Mesothelial cell of epicardium (in vitro differentiated cells): ENCODE measurements at regions not wholly inside any gene's neighbourhood (a gene's known extent, or its start where the extent isn't known, plus 50 kb on each side); places are given as distances from the start of the nearest gene placed in this dataset.
"Not testable (repeated sequence)": the region's sequence is repeated elsewhere in the genome, so short reads cannot be mapped to it uniquely, and the experiment has no call there.

Source experiments
- DNase-seq, 2 experiments: peaks; one replicate each; pipeline ENCODE4 v3.0.0; 2021; ENCODE audit warnings: low spot score in 2 of 2; ENCODE audit not compliant: unreplicated experiment in 2 of 2
- H3K27ac Mint-ChIP-seq: 2 replicates; pipeline ENCODE4 v1.8.0; 2021; ENCODE audit warnings: mixed read lengths
- H3K27me3 Mint-ChIP-seq: 2 replicates; pipeline ENCODE4 v1.8.0; 2021; ENCODE audit warnings: low read depth, mixed read lengths
- H3K36me3 Mint-ChIP-seq: 2 replicates; pipeline ENCODE4 v1.8.0; 2021; ENCODE audit warnings: mixed read lengths
- H3K4me1 Mint-ChIP-seq: 2 replicates; pipeline ENCODE4 v1.8.0; 2021; ENCODE audit warnings: mixed read lengths
- H3K4me3 Mint-ChIP-seq: 2 replicates; pipeline ENCODE4 v1.8.0; 2021; ENCODE audit warnings: mild to moderate bottlenecking, moderate library complexity, mixed read lengths
- H3K9me3 Mint-ChIP-seq: 2 replicates; pipeline ENCODE4 v1.8.0; 2021; ENCODE audit warnings: mixed read lengths
- TF ChIP-seq, protein P1 (sequence below): fragments of 200-600 bp; sonication (generic); IDR thresholded peaks from one replicate; pipeline ENCODE4 v1.5.0; 2021; ENCODE audit warnings: antibody characterized with exemption; ENCODE audit not compliant: unreplicated experiment

DNA sequence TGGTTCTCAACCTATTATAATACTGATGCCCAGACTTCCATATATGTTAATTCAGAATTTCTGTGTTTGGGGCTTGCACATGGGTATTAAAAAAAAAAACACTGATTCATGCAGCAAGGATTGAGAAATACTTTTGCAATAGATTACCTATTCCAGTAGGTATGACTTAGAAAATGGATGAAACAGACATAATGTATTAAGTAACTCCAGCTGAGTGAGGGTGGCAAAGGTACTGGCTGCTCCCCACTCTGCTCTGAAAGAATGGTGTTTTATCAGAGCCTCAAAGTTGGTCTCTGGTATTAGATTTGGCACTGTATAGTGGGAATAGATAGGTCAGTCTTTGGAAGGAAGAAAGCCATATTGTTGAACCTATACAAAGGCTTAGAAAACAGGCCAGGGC, 234.3 kb upstream of the FOLH1 start:
- Mint-ChIP-seq H3K27ac (no peak overlapping the region), H3K36me3 (no peaks in the 10 kb centered on the region), H3K4me3 (no peak overlapping the region), H3K9me3 (peaks cover 20% of the 10 kb centered on the region), H3K27me3 (no peaks in the 10 kb centered on the region), H3K4me1 (no peaks in the 10 kb centered on the region)
- DNase-seq = no peak
- TF ChIP-seq, protein P1, sequence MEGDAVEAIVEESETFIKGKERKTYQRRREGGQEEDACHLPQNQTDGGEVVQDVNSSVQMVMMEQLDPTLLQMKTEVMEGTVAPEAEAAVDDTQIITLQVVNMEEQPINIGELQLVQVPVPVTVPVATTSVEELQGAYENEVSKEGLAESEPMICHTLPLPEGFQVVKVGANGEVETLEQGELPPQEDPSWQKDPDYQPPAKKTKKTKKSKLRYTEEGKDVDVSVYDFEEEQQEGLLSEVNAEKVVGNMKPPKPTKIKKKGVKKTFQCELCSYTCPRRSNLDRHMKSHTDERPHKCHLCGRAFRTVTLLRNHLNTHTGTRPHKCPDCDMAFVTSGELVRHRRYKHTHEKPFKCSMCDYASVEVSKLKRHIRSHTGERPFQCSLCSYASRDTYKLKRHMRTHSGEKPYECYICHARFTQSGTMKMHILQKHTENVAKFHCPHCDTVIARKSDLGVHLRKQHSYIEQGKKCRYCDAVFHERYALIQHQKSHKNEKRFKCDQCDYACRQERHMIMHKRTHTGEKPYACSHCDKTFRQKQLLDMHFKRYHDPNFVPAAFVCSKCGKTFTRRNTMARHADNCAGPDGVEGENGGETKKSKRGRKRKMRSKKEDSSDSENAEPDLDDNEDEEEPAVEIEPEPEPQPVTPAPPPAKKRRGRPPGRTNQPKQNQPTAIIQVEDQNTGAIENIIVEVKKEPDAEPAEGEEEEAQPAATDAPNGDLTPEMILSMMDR = no peak

DNA sequence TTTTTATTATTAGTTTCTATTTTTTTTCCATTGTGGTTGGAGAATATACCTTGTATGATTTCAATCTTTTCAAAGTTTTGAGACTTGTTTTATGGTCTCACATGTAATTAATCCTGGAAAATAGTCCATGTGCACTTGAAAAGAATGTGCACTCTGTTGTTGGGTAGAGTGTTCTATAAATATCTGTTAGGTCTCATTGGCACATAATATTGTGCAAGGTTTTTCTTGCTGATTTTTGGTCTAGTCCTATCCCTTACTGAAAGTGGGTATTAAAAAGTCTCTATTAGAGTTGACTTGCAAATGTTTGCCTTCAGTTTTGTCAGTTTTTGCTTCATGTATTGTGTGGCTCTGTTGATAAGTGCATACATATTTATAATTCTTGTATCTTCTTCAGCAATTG, 231.5 kb upstream of the FOLH1 start:
- not testable (repeated sequence) for H3K4me3 Mint-ChIP-seq, H3K9me3 Mint-ChIP-seq, H3K27me3 Mint-ChIP-seq

DNA sequence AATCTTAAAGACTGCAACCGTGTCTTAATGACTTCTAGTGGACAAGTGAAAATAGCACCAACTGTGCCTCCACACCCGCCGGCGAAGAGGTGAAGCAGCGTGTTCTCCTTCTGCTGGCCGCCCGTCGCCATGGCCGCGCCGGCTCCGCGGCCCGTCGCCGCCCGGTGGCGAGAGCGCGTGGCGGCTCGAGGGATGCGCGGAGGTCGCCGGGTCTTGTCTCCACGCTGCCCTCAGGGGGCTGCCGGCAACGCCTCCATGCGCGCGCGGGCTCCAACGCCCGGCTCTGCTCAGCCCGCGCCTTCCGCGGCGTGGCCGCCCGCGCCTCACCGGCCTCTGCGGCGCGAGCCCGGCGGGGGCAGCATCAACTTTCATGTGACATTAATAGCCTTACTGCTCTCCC, 225.9 kb upstream of the FOLH1 start:
- H3K36me3 Mint-ChIP-seq, H3K9me3 Mint-ChIP-seq, H3K27me3 Mint-ChIP-seq, H3K4me1 Mint-ChIP-seq, H3K27ac Mint-ChIP-seq, DNase-seq, H3K4me3 Mint-ChIP-seq: not testable (repeated sequence)

More for the DNA sequence above, 231.5 kb upstream of the FOLH1 start:
- not testable (repeated sequence) for H3K27ac Mint-ChIP-seq, DNase-seq, H3K36me3 Mint-ChIP-seq, H3K4me1 Mint-ChIP-seq

DNA sequence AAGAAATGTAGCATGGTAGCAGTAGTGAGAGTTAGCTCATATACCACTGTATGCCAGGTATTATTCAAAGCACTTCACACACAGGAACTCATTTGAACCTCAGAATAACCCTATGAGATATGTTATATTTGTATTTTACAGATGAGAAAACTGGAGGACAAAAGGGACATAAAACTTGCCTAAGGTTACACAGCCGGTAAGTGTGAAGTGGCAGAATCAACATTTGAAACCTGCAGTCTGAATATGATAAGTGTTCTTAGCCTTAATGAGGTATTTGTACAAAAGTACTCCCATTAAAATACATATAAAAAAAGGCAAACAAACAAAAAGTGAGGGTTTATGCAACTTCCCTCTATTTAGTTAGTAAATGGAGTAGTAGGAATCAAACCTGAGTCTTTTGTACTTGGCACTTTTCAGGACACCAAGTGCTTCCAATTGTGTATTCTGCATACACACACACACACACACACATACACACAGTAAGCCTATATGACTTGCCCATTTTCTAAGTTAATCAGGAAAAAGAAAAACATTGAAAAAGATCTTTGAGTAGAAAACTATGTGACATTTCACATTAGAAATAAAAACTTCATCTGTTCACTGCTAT, 223.9 kb upstream of the FOLH1 start:
- Mint-ChIP-seq H3K4me1 (no peaks in the 10 kb centered on the region), H3K4me3 (no peak overlapping the region), H3K27ac (no peak overlapping the region), H3K36me3 (no peaks in the 10 kb centered on the region), H3K9me3 (peaks cover 11% of the 10 kb centered on the region), H3K27me3 (no peaks in the 10 kb centered on the region)
- DNase-seq = no peak
- TF ChIP-seq, protein P1 = no peak

DNA sequence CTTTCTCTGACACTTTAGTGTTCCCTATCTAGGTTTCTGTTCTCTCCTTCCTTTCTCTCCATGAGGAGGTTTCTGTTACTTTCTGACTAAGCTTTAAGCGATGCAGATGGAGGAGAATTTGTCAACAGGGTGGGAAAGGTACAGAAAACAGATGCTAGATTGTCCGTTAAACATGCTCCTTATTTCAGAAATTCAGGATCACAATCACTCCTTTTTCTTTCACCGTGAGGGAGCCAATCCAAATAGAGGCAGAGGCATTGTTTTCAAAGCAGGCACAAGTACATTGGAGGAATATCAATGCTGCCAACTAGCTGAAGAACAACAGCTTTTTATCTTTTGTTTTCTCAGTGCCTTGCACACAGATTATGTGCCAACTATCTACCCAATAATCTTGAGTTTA, 215.7 kb upstream of the FOLH1 start:
- H3K27me3 Mint-ChIP-seq = no peaks in the 10 kb centered on the region
- H3K4me3 Mint-ChIP-seq = no peak overlapping the region
- TF ChIP-seq, protein P1 = no peak
- no peak overlapping the region for H3K27ac Mint-ChIP-seq
- peaks cover 28% of the 10 kb centered on the region for H3K9me3 Mint-ChIP-seq
- DNase-seq = no peak
- H3K4me1 Mint-ChIP-seq = no peaks in the 10 kb centered on the region
- no peaks in the 10 kb centered on the region for H3K36me3 Mint-ChIP-seq

DNA sequence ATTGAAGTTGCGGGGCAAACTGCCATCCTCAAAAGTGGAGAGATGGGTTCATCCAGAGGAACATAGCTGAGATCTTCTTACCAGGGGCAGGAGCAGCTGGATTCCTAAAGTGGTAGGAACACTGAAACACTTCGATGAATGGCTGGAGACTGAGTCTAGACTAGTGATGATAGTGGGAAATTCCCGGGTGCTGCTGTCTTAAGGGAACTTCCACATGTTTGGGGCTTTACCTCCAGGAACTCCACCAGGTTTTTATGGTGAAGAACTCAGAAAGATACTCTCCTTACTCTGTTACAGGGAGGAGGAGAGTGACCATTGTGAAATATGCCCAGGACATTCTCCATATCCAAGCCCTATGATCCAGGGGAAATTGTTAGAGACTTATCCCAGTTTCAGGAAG, 210.5 kb upstream of the FOLH1 start:
- not testable (repeated sequence) for H3K27me3 Mint-ChIP-seq, H3K4me1 Mint-ChIP-seq, DNase-seq, H3K36me3 Mint-ChIP-seq, H3K9me3 Mint-ChIP-seq, H3K4me3 Mint-ChIP-seq, H3K27ac Mint-ChIP-seq

DNA sequence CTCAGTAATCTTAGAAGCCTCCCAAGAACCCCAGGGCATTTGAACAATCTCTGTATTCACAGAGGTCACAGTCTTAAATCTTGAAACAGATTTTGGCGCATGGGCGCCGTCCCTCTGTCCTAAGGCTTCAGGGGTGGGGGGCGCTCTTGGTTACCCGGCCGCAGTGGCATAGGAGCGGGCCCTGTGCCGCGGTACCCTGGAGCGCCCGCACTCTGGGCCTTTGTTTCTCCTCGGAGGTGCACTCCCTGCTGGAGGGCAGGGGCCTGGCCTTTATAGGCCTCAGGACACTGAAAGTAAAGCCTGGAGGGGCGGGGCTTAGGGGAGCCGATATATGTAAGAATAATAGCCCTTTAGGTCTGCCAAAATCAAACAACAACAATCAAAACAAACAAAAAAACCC, 197.3 kb upstream of the FOLH1 start:
- H3K4me1 Mint-ChIP-seq = no peaks in the 10 kb centered on the region
- no peaks in the 10 kb centered on the region for H3K27me3 Mint-ChIP-seq
- no peaks in the 10 kb centered on the region for H3K9me3 Mint-ChIP-seq
- TF ChIP-seq, protein P1 = no peak
- DNase-seq = no peak
- no peak overlapping the region for H3K27ac Mint-ChIP-seq
- no peaks in the 10 kb centered on the region for H3K36me3 Mint-ChIP-seq
- H3K4me3 Mint-ChIP-seq = no peak overlapping the region

DNA sequence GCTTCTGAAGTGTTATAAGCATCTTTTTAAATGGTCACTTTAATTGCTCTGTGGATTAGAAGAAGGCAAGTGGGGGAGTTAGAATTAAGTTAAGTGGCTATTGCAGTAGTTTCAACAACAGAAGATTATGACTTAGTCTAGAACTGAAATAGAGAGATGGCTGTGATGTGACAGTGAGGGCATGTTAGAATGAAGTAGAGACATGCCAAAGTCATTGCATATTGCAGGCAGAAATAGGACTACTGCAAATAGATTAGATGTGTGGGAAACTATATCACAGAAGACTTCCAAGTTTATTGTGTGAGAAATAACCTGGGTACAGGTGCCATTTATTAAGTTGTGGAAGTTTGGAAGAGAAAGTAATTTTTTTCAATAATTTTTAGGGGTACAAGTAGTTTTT, 187.4 kb upstream of the FOLH1 start:
- not testable (repeated sequence) for H3K27ac Mint-ChIP-seq, H3K36me3 Mint-ChIP-seq, H3K27me3 Mint-ChIP-seq, H3K4me3 Mint-ChIP-seq, DNase-seq, H3K9me3 Mint-ChIP-seq, H3K4me1 Mint-ChIP-seq

DNA sequence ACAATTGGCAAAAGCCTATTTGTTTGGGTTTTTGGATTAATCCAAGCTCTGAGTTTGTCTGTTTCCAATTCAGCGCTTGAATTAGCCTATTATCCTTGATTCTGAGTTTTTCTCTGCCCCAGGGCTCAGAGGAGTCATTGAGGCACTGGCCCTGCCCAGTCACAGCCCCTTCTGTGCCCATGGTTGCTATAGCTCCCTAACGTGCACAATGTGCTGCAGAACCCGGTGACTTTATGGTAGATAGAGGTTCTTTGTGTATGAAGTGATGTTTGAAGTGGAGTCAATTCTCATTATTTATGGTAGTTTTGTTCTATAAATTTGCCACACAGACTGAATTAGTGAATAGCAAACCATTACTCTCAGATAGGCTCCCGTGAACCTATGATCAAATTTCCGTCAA, 182.0 kb upstream of the FOLH1 start:
- not testable (repeated sequence) for H3K27ac Mint-ChIP-seq, H3K36me3 Mint-ChIP-seq, H3K4me1 Mint-ChIP-seq, DNase-seq, H3K9me3 Mint-ChIP-seq, H3K27me3 Mint-ChIP-seq, H3K4me3 Mint-ChIP-seq

DNA sequence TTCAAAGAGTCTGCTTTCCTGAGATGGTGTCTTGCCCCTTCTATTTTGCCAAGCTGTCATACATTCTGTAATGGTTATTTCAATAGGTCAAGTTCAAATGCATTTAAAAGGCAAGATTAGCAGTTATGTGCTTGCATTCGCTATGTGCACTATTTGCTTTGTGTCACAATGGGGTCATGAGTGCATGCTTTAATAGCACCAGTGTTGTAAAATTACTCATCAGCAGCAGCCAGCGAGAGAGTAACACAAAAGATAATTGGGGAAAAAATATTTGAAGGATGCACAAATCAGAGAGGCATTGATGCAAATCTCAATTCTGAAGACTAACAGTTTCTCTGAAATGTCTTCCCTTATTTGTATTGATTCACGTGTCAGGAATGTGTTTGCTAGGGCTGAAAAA, 180.7 kb upstream of the FOLH1 start:
- H3K27ac Mint-ChIP-seq, H3K4me3 Mint-ChIP-seq, H3K27me3 Mint-ChIP-seq, H3K9me3 Mint-ChIP-seq, H3K36me3 Mint-ChIP-seq, DNase-seq, H3K4me1 Mint-ChIP-seq: not testable (repeated sequence)

DNA sequence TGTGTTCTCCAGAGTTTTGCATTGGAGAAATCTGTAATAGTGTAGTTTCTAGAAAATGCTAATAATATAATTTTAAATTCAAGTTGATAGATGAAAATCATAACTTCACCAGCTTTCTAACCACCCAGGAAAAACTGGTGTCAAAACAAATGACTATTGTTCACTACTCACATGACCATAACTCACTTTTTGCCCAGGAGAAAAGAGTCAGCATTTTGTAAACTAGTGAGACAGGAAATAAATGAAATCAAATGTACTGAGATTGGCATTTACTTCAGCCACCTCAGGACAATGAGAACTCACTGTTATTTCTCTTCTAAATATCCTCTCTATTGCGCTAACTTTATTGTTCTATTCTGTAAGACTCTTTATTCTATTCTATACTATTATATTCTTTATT, 176.0 kb upstream of the FOLH1 start:
- H3K4me3 Mint-ChIP-seq, H3K27ac Mint-ChIP-seq, H3K9me3 Mint-ChIP-seq, H3K4me1 Mint-ChIP-seq, H3K27me3 Mint-ChIP-seq, DNase-seq, H3K36me3 Mint-ChIP-seq: not testable (repeated sequence)
